ENCODE measurements at regions not wholly inside any gene's neighbourhood (a gene's known extent, or its start where the extent isn't known, plus 50 kb on each side); places are given as distances from the start of the nearest gene placed in this dataset.

- no peak for TF ChIP-seq CTCF (IDR thresholded peaks at IDR 0.05; ENCODE audit: low read depth, low read length)
- H3K4me3 ChIP-seq (ENCODE audit: low read depth, low read length), result no peak overlapping the region
Measured at GRCh38 chr9:82168585-82168984, 180.0 kb downstream of the SPATA31D1 start.

GRCh38 chr9:82170866-82171265 is 182.3 kb downstream of the SPATA31D1 start:
- no peak overlapping the region for H3K4me3 ChIP-seq (ENCODE audit: low read depth, low read length)
- no peak for TF ChIP-seq CTCF (IDR thresholded peaks at IDR 0.05; ENCODE audit: low read depth, low read length)

- no peak overlapping the region for H3K4me3 ChIP-seq (ENCODE audit: low read depth, low read length)
- no peak for TF ChIP-seq CTCF (IDR thresholded peaks at IDR 0.05; ENCODE audit: low read depth, low read length)
Measured at GRCh38 chr9:82171271-82171670, 182.7 kb downstream of the SPATA31D1 start.

- no peak overlapping the region for H3K4me3 ChIP-seq (ENCODE audit: low read depth, low read length)
- TF ChIP-seq CTCF (IDR thresholded peaks at IDR 0.05; ENCODE audit: low read depth, low read length), result no peak
Measured at GRCh38 chr9:82180711-82181110, 192.1 kb downstream of the SPATA31D1 start.

GRCh38 chr9:82183181-82183860 is 194.7 kb downstream of the SPATA31D1 start:
- TF ChIP-seq CTCF (IDR thresholded peaks at IDR 0.05; ENCODE audit: low read depth, low read length), result no peak
- H3K4me3 ChIP-seq (ENCODE audit: low read depth, low read length), result no peak overlapping the region

GRCh38 chr9:82184524-82184923 is 196.0 kb downstream of the SPATA31D1 start:
- H3K4me3 ChIP-seq (ENCODE audit: low read depth, low read length), result no peak overlapping the region
- no peak for TF ChIP-seq CTCF (IDR thresholded peaks at IDR 0.05; ENCODE audit: low read depth, low read length)

GRCh38 chr9:82188817-82189216 is 200.2 kb downstream of the SPATA31D1 start:
- TF ChIP-seq CTCF (IDR thresholded peaks at IDR 0.05; ENCODE audit: low read depth, low read length), result no peak
- no peak overlapping the region for H3K4me3 ChIP-seq (ENCODE audit: low read depth, low read length)

All from WI38 (cell line).